ENCODE measurements at regions not wholly inside any gene's neighbourhood (a gene's known extent, or its start where the extent isn't known, plus 50 kb on each side); places are given as distances from the start of the nearest gene placed in this dataset.
A peak's percentile ranks its signal among the peaks of the same experiment; 100 is the strongest.

GRCh38 chr5:114928644-114929462, 240.9 kb downstream of the TRIM36 start:
- Histone ChIP-seq H3K36me3 (no peaks in the 10 kb centered on the region), H3K9me3 (no peaks in the 10 kb centered on the region), H3K4me1 (no peaks in the 10 kb centered on the region), H3K27ac (no peak overlapping the region), H3K4me3 (no peak overlapping the region), H3K27me3 (no peaks in the 10 kb centered on the region)
- DNase-seq, result peak in 1 of 2 donors; percentile 57
- no peak for TF ChIP-seq CTCF (IDR thresholded peaks at IDR 0.05)
- intact Hi-C loops (cut with DNase I; ENCODE audit: low total_unique reads), result no loop called here

DNA sequence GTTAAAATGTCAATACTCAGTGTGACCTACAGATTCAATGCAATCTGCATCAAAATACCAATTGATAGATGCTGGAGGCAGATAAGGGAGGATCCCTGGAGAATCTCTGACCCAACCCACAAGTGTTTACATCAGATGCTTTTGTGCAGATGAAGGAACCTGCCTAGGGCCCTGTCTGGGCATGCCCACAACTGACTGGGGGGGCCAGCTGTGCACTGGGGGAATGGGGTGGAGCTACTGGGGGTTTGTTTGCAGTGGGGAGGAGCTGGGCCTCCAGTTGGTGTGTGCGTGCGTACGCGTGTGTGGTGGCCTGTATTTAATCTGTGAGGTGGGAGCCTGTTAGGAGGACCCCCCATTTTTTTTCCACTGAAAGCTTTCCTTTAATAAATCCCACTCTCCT, 244.9 kb downstream of the TRIM36 start:
- Histone ChIP-seq H3K9me3 (no peaks in the 10 kb centered on the region), H3K36me3 (no peaks in the 10 kb centered on the region), H3K27ac (no peak overlapping the region), H3K27me3 (no peaks in the 10 kb centered on the region), H3K4me1 (no peaks in the 10 kb centered on the region), H3K4me3 (no peak overlapping the region)
- no peak for TF ChIP-seq CTCF (IDR thresholded peaks at IDR 0.05)
- intact Hi-C loops (cut with DNase I; ENCODE audit: low total_unique reads), result no loop called here
- DNase-seq, result no peak

GRCh38 chr5:114912189-114912920, 257.4 kb downstream of the TRIM36 start:
- intact Hi-C loops (cut with DNase I; ENCODE audit: low total_unique reads), result no loop called here
- Histone ChIP-seq H3K4me1 (no peaks in the 10 kb centered on the region), H3K27ac (no peak overlapping the region), H3K9me3 (peaks cover 0 to 6% (median 0%) of the 10 kb centered on the region in 3 donors), H3K27me3 (no peaks in the 10 kb centered on the region), H3K4me3 (no peak overlapping the region), H3K36me3 (no peaks in the 10 kb centered on the region)
- no peak for DNase-seq
- no peak for TF ChIP-seq CTCF (IDR thresholded peaks at IDR 0.05)

- Histone ChIP-seq H3K4me3 (no peak overlapping the region), H3K4me1 (no peaks in the 10 kb centered on the region), H3K9me3 (peaks cover 0 to 6% (median 0%) of the 10 kb centered on the region in 3 donors), H3K27ac (no peak overlapping the region), H3K36me3 (no peaks in the 10 kb centered on the region), H3K27me3 (no peaks in the 10 kb centered on the region)
- no peak for DNase-seq
- intact Hi-C loops (cut with DNase I; ENCODE audit: low total_unique reads), result no loop called here
- no peak for TF ChIP-seq CTCF (IDR thresholded peaks at IDR 0.05)
Measured at GRCh38 chr5:114910727-114911126, 259.0 kb downstream of the TRIM36 start.

DNA sequence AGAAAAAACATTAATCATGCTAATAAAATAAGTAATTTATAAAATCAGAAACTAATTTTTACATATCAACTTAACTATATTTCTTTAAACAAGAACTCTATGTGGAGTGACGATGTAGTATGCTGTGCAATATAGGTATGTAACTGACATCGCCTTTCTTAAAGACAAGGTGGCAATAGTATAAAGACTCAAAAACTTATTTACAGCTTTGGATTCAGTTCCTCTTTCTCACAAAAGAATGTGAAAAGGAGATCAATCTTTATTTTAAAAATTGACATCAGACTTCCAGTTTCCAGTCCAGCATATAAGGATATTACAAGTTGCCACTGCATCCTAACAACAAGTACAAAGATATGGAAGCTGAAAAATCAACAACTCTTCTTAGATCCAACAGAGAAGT, 260.3 kb downstream of the TRIM36 start:
- DNase-seq, result no peak
- TF ChIP-seq CTCF (IDR thresholded peaks at IDR 0.05), result no peak
- Histone ChIP-seq H3K36me3 (no peaks in the 10 kb centered on the region), H3K4me3 (no peak overlapping the region), H3K9me3 (peaks cover 0 to 6% (median 0%) of the 10 kb centered on the region in 3 donors), H3K27ac (no peak overlapping the region), H3K4me1 (no peaks in the 10 kb centered on the region), H3K27me3 (no peaks in the 10 kb centered on the region)
- intact Hi-C loops (cut with DNase I; ENCODE audit: low total_unique reads), result no loop called here
